Astrocyte (in vitro differentiated cells and primary cell): ENCODE measurements at regions not wholly inside any gene's neighbourhood (a gene's known extent, or its start where the extent isn't known, plus 50 kb on each side); places are given as distances from the start of the nearest gene placed in this dataset.

ENCODE experiments used
- CTCF ChIP-seq: IDR thresholded peaks from 2 replicates; pipeline ENCODE4 v1.5.1; 2011; ENCODE audit warnings: low read depth, mild to moderate bottlenecking, inconsistent platforms, low read length, moderate library complexity; ENCODE audit not compliant: insufficient read depth
- EZH2 ChIP-seq: IDR thresholded peaks from 2 replicates; pipeline ENCODE4 v1.6.1; 2012; ENCODE audit warnings: mild to moderate bottlenecking, low read length, inconsistent platforms; ENCODE audit not compliant: insufficient read depth

DNA sequence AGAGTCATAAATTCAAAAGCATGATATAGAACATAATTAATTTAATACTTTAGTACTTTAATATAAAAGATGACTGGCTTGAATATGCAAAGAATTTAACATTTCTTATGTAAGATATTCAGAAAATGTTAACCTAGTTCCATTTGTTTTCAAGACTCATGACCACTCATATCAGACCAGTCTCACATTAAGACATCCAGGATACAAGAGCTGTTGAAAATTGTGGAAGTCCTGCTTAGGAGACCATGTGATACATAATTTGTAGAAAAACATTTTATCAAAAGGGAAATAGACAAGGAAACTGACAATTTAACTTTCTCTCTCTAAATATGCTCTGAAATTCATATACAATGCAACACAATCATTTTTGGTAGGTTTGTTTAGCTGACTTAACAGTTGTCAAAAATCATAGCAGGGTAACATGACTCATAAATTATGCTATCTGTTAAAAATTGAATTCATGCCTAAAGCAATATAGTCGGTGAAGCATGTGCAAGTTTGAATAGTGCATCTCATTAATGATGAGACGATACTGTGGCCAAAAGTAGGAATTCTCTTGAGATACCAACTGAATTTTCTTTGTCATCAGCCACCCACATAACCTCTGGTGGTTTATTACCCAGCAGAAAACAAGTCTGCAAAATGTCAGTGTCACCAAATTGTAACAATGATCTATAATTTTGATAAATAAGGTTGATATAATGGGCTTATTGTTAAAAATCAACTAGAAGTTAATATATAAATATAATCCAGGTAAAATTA, 211.4 kb downstream of the GASK1B start:
- TF ChIP-seq CTCF: no peak
- TF ChIP-seq EZH2: no peak
